ENCODE measurements at regions not wholly inside any gene's neighbourhood (a gene's known extent, or its start where the extent isn't known, plus 50 kb on each side); places are given as distances from the start of the nearest gene placed in this dataset.

GRCh38 chr6:117167520-117168271, 97.7 kb upstream of the VGLL2 start:
- TF ChIP-seq EZH2 (IDR thresholded peaks at IDR 0.05; ENCODE audit: insufficient read depth, poor library complexity, severe bottlenecking) (no peak), EZH2phosphoT487 (IDR thresholded peaks at IDR 0.05; ENCODE audit: insufficient read depth, low read depth) (no peak)
